OCI-LY7 (cell line): ENCODE measurements at regions not wholly inside any gene's neighbourhood (a gene's known extent, or its start where the extent isn't known, plus 50 kb on each side); places are given as distances from the start of the nearest gene placed in this dataset.

ENCODE experiments used
- EZH2phosphoT487 ChIP-seq: fragments of 200-600 bp; sonication (generic); IDR thresholded peaks from 2 replicates; pipeline ENCODE4 v1.6.1; 2018; ENCODE audit warnings: low read depth, borderline replicate concordance, mild to moderate bottlenecking, mixed run types, antibody characterized with exemption, low read length, moderate library complexity, mixed read lengths
- TF ChIP-seq, protein P1 (sequence below): fragments of 200-600 bp; sonication (generic); conservative IDR thresholded peaks from 2 replicates; pipeline ENCODE4 v1.5.1; 2014; ENCODE audit warnings: mild to moderate bottlenecking, antibody characterized with exemption, low read length, moderate library complexity, mixed read lengths

DNA sequence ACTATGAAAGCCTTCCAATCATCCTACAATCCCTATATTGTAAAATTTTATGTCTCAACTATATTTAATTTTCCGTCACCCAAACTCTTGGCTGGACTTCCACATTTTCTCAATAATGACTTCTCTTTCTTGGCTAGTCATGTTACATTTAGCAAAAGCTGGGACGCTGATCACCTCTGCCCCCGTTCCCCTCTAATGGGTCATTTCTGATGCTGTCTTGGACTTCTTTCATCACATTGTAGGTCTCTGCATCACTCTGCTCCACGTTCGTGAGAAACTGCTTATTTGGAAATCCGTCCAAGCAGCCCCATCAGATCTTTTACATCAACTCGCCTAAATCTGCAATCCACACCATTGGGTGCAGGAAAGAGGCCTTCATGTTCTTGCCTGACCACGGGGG lies 203.8 kb downstream of the MYLK4 start:
- TF ChIP-seq, protein P1, sequence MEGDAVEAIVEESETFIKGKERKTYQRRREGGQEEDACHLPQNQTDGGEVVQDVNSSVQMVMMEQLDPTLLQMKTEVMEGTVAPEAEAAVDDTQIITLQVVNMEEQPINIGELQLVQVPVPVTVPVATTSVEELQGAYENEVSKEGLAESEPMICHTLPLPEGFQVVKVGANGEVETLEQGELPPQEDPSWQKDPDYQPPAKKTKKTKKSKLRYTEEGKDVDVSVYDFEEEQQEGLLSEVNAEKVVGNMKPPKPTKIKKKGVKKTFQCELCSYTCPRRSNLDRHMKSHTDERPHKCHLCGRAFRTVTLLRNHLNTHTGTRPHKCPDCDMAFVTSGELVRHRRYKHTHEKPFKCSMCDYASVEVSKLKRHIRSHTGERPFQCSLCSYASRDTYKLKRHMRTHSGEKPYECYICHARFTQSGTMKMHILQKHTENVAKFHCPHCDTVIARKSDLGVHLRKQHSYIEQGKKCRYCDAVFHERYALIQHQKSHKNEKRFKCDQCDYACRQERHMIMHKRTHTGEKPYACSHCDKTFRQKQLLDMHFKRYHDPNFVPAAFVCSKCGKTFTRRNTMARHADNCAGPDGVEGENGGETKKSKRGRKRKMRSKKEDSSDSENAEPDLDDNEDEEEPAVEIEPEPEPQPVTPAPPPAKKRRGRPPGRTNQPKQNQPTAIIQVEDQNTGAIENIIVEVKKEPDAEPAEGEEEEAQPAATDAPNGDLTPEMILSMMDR: no peak
- TF ChIP-seq EZH2phosphoT487: no peak
